GM18870 (cell line): ENCODE measurements at regions not wholly inside any gene's neighbourhood (a gene's known extent, or its start where the extent isn't known, plus 50 kb on each side); places are given as distances from the start of the nearest gene placed in this dataset.
"Not testable (repeated sequence)": the region's sequence is repeated elsewhere in the genome, so short reads cannot be mapped to it uniquely, and the experiment has no call there.

ENCODE experiments used
- ATAC-seq: cut with Tn5 transposase; IDR thresholded peaks from one replicate; pipeline ENCODE4 v1.9.1; 2021; ENCODE audit warnings: moderate library complexity; ENCODE audit not compliant: unreplicated experiment

DNA sequence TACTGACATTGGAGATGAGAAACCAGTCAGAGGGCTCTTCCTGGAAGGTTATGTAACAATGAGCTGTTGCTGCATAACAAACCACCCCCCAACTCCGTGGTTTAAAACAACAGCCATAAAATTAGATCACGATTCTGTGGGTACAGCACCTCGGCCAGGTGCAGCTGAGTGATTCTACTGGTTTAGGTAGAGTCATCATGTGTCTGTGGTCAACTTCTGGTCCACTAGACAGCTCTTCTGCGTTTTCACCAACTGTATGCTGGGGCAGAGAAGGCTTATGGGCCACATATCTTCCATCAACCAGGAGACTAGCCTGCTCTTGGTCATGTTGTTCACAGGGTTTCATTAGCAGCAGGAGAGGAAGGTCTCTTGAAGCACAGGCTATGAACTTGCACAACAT, 585.5 kb downstream of the KCTD12 start:
- no peak for ATAC-seq

DNA sequence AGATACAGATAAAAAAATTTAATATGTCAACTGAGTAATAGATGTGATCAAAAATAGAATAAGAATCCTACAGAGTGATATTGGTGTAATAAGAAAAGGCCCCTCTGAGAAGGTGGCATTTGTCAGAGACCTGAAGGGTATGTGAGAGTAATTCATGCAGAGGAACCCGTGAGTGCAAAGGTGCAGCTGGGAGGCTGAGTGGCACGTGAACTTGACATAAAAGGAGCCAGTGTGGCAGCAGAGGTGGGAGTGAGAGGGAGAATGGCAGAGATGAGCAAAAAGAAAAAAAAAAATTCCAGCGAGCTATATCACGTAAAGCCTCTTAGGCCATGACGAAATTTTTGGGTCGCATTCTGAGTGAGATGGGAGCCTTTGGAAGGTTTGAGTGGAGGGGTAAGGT, 588.9 kb downstream of the KCTD12 start:
- no peak for ATAC-seq

DNA sequence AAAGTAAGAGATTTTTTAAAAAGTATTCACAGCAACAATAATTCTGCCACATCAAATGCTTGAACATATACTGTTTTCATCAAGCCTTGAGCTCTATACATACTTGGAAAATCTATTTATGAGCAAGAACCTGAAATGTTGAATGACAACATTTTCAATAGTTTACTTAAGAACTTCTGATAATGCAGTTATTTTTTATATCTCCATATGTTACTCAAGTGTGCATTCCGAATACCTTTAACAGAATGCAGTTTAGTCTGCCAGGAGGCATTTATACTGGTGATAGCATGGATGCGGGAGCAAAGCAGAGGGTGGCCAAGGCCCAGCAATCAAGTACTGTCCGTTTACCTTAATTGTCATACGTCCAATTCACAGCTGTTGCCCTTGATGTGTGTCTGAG, 589.5 kb downstream of the KCTD12 start:
- ATAC-seq, result no peak

DNA sequence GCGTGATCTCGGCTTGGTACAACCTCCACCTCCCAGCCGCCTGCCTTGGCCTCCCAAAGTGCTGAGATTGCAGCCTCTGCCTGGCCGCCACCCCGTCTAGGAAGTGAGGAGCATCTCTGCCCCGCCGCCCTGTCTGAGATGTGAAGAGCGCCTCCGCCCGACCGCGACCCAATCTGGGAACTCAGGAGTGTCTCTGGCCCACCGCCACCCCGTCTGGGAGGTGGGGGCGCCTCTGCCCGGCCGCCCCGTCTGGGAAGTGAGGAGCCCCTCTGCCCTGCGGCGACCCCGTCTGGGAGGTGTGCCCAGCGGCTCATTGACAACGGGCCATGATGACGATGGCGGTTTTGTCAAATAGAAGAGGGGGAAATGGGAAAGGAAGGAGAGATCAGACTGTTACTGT, 591.2 kb downstream of the KCTD12 start:
- not testable (repeated sequence) for ATAC-seq

DNA sequence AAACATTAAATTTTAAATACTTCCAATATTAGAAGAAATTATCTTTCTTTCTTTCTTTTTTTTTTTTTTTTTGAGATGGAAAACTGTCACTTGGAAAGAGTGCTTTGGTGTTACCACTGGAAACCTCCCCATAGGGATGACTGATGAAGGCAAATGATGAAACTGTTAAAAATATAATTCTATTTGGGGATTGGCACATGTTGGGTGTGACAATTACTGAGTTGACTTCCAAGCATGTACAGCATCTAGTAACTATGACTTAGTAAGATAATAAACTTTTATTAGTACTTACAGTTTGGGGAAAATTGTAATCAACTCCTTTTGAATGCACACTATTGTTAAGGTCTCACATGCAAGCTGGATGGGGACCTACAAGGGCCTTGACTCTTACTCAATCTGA, 592.5 kb downstream of the KCTD12 start:
- no peak for ATAC-seq

DNA sequence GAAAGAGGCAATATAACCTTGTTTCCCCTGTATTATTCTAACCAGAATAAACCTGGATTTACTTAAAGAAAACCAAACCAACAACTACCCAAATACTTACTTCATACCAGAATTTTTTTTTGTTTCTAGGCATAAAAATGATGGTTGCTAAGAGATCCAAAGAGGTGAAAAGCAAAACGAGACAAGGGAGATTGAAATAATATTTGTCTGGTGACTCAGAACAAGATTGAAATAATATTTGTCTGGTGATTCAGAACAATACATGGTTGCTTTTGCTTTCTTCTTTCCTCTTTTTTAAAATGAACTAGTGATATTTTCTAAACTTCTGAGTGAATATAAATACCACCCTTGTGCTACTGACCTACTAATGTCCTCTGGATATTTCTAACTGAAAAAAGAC, 592.9 kb downstream of the KCTD12 start:
- peak; percentile 57 for ATAC-seq

DNA sequence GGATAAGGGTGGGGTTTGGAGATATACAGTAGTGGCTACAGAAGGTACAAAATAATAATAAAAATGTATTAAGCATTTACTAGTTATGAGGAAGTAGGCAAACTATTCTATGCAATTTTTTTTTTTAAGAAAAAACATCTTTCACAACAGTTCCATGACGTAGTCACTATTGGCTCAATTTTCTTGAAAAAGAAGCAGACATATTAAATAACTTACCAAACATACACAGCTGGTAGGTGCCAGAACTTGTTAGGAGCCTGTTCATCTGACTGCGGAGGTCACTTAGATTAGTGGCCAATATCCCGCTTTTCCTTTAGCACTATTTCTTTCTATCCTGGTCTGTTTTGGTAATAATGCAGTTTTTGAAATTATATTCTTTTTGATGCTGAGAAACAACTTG, 593.5 kb downstream of the KCTD12 start:
- no peak for ATAC-seq

DNA sequence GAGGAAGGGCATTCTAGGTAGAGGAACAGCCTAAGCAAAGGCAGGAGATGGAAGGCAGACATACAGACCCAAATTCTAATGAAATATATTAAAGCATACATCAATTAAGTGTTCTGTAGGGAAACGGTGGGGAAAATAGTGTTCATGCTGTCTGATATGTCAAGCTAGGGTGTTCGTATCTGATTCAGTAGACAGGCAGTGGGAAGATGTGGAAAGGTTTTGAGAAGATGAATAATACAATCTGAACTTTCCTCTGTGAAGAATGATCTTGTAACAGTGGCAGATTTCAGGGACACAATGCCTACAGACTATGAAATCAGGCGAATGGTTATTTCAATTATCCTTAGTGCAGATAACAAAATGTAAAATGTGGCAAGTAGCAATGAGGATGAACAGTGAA, 594.2 kb downstream of the KCTD12 start:
- ATAC-seq, result no peak

DNA sequence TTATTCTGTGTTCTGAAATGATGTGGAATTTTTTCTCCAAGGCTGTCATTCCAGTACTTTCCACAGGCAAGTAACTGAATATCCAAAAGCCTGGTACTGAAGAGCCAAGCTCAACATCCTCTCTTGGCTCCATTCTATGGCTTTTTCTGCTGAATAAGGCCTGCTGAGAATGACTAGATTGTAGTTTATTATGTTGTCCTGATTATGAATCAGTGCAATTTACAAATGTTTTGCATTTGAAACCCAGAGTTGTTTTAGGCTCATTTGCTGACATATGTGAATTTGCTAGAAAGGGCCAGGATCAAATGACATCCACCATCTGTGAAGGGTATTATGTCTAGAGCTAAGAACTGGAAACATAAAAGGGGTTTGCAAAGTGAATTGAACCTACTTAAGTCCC, 596.6 kb downstream of the KCTD12 start:
- no peak for ATAC-seq

DNA sequence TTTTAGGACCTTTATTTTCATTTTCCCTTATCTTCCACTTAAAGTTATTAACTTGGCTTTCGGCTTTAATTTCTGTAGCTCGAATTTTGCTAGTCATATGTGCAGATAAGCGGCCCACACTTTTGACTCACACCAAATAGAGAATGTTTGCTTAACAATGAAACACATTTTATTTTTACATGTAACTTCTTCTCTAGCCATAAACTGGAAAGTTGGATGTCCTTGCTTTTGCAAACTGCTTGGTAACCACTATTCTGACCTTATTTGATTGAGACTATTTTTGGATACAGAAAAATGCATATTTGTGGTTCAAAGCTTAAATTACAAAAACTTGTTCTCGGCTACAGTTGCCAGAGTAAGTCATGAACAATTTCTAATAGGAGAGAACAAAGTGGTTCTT, 600.0 kb downstream of the KCTD12 start:
- no peak for ATAC-seq

DNA sequence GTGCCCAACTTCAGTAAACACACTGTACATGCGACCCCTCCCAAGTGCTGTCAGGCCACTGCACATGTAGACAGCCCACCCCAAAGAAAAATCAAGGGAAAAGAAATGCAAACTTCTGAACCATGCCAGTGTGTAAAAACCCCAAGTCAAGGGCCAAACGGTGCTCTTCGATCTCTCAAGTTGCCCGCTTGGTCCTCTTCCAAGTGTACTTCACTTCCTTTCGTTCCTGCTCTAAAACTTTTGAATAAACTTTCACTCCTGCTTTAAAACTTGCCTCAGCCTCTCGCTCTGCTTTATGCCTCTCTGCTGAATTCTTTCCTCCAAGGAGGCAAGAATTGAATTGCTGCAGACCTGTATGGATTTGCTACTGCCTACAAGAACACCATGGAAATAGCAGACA, 600.7 kb downstream of the KCTD12 start:
- no peak for ATAC-seq

DNA sequence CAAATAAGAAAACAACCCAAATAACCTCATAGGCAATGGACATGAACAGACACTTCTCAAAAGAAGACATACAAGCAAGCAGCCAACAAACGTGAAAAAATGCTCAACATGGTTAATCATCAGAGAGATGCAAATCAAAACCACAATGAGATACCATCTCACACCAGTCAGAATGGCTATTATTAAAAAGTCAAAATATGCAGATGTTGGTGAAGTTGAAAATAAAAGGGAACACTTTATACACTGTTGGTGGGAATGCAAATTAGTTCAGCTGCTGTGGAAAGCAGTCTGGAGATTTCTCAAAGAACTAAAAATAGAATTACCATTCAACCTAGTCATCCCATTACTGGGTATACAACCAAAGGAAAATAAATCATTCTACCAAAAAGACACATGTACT, 606.4 kb downstream of the KCTD12 start:
- ATAC-seq, result not testable (repeated sequence)

DNA sequence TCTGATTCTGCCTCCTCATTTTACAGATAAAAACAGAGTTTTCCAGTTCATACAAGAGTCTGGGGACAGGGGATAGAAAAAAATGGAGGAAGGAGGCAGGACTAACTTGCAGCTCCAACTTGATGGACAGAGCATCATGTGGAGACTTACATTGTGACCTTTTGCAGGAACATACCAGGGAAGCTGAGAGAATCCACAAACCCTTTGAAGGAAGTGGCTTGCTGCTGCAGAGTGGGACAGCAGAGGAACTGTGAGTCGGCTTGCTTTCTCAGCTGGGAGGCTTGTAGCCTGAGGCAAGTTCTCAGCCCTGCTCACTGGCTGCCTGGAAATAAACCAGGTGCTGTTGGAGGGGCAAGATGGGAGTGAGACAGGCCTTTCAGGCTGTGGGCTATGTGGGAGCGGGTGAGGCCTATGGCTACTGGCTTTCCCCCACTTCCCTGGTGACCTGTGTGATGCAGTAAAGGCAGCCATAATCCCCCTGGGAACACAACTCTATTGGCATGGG, 614.4 kb downstream of the KCTD12 start:
- no peak for ATAC-seq

DNA sequence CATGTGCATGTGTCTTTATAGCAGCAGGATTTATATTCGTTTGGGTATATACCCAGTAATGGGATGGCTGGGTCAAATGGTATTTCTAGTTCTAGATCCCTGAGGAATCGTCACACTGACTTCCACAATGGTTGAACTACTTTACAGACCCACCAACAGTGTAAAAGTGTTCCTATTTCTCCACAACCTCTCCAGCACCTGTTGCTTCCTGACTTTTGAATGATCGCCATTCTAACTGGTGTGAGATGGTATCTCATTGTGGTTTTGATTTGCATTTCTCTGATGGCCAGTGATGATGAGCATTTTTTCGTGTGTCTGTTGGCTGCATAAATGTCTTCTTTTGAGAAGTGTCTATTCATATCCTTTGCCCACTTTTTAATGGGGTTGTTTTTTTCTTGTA, 617.9 kb downstream of the KCTD12 start:
- ATAC-seq, result not testable (repeated sequence)

DNA sequence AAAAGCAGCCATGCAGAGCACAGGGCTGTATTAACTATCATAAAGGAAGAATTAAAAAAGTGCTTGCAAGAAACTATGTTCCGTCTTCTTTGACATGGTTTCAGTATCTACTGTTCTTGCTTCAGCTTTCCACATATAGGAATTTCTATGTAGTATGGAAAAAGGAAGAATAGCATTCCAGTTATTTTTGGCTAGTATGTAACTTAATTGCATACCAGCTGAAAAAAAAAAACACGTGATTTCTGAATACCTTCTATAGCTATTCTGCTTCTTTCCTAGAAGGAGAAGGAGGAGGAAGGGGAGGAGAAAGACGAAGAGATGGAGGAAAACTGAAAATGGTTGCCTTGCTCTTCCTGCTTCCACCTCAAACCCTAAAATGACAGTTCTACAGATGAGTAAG, 619.0 kb downstream of the KCTD12 start:
- ATAC-seq, result no peak

DNA sequence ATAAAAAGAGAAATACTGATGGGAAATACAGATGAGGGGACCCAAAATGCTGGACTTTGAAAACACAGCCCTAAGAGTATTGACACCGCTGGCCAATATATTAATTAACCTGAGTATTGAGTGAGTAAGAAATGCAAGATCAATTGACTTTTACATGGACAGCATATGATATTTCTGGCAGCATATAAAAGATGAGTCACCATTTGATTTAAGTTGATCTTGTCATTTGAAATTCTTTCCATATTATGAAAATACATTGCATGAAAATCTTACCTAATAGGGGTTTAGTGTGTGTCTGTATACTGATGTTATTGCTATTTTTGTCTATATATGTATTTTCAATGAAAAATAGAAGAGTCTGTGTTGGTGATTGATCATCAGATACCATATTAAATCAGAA, 619.6 kb downstream of the KCTD12 start:
- no peak for ATAC-seq

DNA sequence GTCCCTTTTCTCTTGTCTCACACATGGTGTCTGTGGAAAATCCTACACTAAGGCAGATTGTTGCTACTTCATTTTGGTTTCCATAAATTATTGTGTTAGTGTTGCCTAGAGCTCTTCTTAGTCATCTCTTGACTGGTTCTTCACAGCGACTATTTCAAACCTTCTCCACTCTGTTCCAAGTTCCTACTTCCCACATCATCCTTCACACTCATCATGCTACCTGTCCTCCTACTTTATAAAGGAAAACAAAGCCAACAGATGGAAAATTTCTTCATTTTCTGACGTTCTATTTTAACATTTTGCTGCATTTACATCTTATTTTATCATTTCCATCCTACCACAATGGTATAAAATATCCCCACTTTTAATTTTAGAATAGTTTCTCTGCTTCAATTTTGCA, 614.1 kb downstream of the LMO7 start:
- no peak for ATAC-seq

DNA sequence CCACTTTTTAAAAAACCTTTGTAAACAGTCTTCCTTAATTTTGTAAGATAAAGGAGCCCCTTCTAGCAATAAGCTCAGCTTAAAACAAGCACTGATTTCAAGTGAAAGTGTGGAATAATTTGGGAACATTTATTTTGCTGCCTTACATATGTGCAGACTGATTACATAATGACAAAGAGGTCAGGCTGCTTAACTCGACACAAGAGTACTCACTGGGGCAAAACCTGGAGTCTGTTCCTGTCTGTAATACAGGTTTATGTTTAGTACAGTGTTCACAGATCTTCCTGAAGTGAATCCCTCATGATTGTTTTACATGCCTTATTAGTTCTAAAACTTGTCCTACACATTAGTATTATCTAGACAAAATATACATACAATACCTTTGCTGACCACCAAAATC, 609.8 kb downstream of the LMO7 start:
- ATAC-seq, result no peak

DNA sequence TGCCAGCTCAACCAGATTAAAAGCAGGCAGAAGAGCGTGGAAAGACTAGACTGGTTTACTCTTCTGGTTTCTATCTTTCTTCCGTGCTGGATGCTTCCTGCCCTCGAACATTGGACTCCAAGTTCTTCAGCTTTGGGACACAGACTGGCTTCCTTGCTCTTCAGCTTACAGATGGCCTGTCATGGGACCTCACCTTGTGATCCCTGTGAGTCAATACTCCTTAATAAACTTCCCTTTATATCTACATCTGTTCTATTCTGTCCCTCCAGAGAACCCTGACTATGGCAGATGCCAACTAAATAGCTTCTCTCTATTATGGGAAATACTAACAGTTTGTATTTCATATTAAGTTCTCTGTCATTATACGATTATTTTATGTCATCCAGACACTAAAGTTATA, 609.1 kb downstream of the LMO7 start:
- ATAC-seq, result no peak

DNA sequence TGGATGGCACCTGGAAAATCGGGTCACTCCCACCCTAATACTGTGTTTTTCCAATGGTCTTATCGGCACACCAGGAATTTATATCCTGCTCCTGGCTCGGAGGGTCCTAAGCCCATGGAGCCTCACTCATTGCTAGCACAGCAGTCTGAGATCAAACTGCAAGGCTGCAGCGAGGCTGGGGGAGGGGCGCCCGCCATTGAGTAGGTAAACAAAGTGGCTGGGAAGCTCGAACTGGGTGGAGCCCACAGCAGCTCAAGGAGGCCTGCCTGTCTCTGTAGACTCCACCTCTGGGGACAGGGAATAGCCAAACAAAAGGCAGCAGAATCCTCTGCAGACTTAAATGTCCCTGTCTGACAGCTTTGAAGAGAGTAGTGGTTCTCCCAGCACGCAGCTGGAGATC, 607.0 kb downstream of the LMO7 start:
- ATAC-seq, result not testable (repeated sequence)

DNA sequence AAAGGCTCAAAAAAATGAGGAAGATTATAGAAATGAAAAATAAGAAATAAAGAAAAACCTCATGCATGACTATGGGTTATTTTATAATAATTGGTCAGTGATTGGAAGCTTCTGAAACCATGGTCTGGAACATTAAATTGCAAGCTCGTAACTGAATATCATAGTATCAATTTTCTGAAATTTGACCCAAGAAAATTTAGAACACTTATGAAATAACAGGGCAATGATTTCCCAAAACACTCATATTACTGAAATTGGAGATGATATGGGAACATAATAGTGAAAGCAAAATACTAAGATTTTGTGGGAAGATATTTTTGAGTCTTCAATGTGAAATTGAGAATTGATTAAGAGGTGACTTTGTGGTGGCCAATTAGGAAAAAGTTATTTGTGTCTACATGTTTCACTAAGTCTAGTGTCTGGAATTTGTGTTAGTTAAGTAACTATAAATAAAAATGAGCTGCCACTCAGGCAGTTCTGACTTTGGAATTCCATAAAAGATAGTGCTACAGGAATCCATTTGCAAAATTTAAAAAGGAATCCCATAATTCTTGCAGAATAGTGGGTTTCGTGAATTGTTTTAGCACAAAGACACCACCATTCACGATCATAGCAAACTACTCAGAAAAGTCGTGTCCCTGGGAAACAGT, 603.0 kb downstream of the LMO7 start:
- no peak for ATAC-seq

DNA sequence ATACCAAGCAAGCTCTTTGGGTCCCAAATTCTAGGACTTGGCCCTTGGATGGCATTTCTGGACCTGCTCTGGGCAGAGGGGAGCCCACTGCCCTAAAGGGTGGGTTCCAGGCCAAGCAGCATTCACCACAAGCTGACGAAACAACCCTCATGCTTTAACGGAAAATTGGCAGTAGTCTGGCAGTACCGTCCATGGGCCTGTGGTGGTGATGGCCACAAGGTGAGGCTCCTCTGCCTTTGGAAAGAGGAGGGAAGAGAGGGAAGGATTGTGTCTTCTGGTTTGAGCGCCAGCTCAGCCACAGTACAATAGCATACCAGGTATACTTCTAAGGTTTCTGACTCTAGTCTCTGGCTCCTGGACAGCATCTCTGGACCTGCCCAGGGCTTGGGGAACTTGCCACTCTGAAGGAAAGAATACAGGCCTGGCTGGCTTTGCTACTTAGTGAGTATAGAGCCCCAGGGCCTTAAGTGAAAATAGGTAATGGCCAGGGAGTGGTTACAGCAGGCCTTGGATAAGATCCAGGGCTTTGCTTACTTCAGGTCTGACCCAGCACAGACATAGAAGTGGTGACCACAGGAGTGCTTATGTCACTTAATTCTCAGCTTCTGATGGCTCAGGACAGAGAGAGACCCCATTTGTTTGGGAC, 595.5 kb downstream of the LMO7 start:
- no peak for ATAC-seq

DNA sequence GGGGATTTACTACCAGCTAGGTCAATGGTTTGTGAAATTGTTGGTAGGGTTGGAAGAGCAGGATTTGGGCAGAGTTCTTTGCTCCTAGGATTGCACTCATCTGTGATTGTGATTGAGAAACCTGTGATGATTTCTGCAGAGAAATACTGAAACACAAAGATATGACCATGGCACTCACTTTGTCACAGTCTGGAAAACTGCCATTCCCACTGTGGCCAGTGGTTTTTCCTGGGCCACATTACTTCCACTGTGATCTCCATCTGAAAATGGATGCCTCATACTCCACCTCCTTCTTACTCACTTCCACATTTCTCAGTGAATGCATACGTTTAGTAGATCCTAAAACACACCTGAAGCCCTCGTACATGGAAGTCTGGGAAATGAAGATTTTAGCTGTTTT, 593.2 kb downstream of the LMO7 start:
- no peak for ATAC-seq
